WTC11 (cell line): ENCODE measurements at regions not wholly inside any gene's neighbourhood (a gene's known extent, or its start where the extent isn't known, plus 50 kb on each side); places are given as distances from the start of the nearest gene placed in this dataset.

ENCODE experiments used
- ARID4B ChIP-seq: sonication (generic); formaldehyde crosslinking; IDR thresholded peaks from 2 replicates; pipeline ENCODE4 v1.8.0; 2023; ENCODE audit warnings: missing genetic modification reagents, mild to moderate bottlenecking, borderline replicate concordance
- CREB1 ChIP-seq: sonication (generic); formaldehyde crosslinking; IDR thresholded peaks from 2 replicates; pipeline ENCODE4 v1.8.0; 2023; ENCODE audit warnings: mild to moderate bottlenecking, missing genetic modification reagents
- CREM ChIP-seq: sonication (generic); formaldehyde crosslinking; IDR thresholded peaks from 2 replicates; pipeline ENCODE4 v1.8.1; 2022; ENCODE audit warnings: mild to moderate bottlenecking, missing genetic modification reagents, moderate library complexity
- E2F5 ChIP-seq: sonication (generic); formaldehyde crosslinking; IDR thresholded peaks from 2 replicates; pipeline ENCODE4 v1.8.1; 2022; ENCODE audit warnings: mild to moderate bottlenecking, moderate library complexity, missing genetic modification reagents
- FOXP4 ChIP-seq: sonication (generic); formaldehyde crosslinking; IDR thresholded peaks from 2 replicates; pipeline ENCODE4 v1.8.0; 2022; ENCODE audit warnings: mild to moderate bottlenecking, missing genetic modification reagents
- NR2C2 ChIP-seq: sonication (generic); formaldehyde crosslinking; IDR thresholded peaks from 2 replicates; pipeline ENCODE4 v1.8.0; 2022; ENCODE audit warnings: mild to moderate bottlenecking, missing genetic modification reagents
- SOX15 ChIP-seq: fragments of 250-450 bp; sonication (Bioruptor Pico); IDR thresholded peaks from 2 replicates; pipeline ENCODE4 v1.9.0; 2021; ENCODE audit warnings: mild to moderate bottlenecking
- ZNF317 ChIP-seq: sonication (generic); formaldehyde crosslinking; IDR thresholded peaks from 2 replicates; pipeline ENCODE4 v1.8.1; 2023; ENCODE audit warnings: low read depth, mild to moderate bottlenecking, moderate library complexity, missing genetic modification reagents, borderline replicate concordance
- ZSCAN18 ChIP-seq: fragments of 250-450 bp; sonication (Bioruptor Pico); IDR thresholded peaks from 2 replicates; pipeline ENCODE4 v2.1.2; 2022; ENCODE audit warnings: mild to moderate bottlenecking, moderate library complexity
- TF ChIP-seq, protein P1 (sequence below): sonication (generic); formaldehyde crosslinking; IDR thresholded peaks from 2 replicates; pipeline ENCODE4 v1.8.1; 2023; ENCODE audit warnings: mild to moderate bottlenecking, missing genetic modification reagents, moderate library complexity
- TF ChIP-seq, protein P2 (sequence below): fragments of 250-450 bp; sonication (Bioruptor Pico); IDR thresholded peaks from 2 replicates; pipeline ENCODE4 v1.9.0; 2021; ENCODE audit warnings: moderate library complexity, mild to moderate bottlenecking, inconsistent platforms, borderline replicate concordance
- TF ChIP-seq, protein P3 (sequence below): sonication (generic); formaldehyde crosslinking; IDR thresholded peaks from 2 replicates; pipeline ENCODE4 v1.8.0; 2022; ENCODE audit warnings: missing genetic modification reagents
- TF ChIP-seq, protein P4 (sequence below): sonication (generic); formaldehyde crosslinking; IDR thresholded peaks from 2 replicates; pipeline ENCODE4 v1.8.1; 2023; ENCODE audit warnings: mild to moderate bottlenecking, missing genetic modification reagents, borderline replicate concordance

GRCh38 chr2:147502711-147503290 lies 342.0 kb upstream of the ACVR2A start (continued):
- TF ChIP-seq, protein P1, sequence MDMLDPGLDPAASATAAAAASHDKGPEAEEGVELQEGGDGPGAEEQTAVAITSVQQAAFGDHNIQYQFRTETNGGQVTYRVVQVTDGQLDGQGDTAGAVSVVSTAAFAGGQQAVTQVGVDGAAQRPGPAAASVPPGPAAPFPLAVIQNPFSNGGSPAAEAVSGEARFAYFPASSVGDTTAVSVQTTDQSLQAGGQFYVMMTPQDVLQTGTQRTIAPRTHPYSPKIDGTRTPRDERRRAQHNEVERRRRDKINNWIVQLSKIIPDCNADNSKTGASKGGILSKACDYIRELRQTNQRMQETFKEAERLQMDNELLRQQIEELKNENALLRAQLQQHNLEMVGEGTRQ, result no peak
- no peak for TF ChIP-seq CREM (CRISPR knock-in tag)
- TF ChIP-seq, protein P2, sequence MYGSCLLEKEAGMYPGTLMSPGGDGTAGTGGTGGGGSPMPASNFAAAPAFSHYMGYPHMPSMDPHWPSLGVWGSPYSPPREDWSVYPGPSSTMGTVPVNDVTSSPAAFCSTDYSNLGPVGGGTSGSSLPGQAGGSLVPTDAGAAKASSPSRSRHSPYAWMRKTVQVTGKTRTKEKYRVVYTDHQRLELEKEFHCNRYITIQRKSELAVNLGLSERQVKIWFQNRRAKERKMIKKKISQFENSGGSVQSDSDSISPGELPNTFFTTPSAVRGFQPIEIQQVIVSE (CRISPR knock-in tag), result no peak
- no peak for TF ChIP-seq NR2C2 (CRISPR knock-in tag)
- no peak for TF ChIP-seq SOX15
- TF ChIP-seq ARID4B, result no peak
- no peak for TF ChIP-seq E2F5
- no peak for TF ChIP-seq ZSCAN18 (CRISPR knock-in tag)
- TF ChIP-seq CREB1 (CRISPR knock-in tag), result no peak
- TF ChIP-seq, protein P3, sequence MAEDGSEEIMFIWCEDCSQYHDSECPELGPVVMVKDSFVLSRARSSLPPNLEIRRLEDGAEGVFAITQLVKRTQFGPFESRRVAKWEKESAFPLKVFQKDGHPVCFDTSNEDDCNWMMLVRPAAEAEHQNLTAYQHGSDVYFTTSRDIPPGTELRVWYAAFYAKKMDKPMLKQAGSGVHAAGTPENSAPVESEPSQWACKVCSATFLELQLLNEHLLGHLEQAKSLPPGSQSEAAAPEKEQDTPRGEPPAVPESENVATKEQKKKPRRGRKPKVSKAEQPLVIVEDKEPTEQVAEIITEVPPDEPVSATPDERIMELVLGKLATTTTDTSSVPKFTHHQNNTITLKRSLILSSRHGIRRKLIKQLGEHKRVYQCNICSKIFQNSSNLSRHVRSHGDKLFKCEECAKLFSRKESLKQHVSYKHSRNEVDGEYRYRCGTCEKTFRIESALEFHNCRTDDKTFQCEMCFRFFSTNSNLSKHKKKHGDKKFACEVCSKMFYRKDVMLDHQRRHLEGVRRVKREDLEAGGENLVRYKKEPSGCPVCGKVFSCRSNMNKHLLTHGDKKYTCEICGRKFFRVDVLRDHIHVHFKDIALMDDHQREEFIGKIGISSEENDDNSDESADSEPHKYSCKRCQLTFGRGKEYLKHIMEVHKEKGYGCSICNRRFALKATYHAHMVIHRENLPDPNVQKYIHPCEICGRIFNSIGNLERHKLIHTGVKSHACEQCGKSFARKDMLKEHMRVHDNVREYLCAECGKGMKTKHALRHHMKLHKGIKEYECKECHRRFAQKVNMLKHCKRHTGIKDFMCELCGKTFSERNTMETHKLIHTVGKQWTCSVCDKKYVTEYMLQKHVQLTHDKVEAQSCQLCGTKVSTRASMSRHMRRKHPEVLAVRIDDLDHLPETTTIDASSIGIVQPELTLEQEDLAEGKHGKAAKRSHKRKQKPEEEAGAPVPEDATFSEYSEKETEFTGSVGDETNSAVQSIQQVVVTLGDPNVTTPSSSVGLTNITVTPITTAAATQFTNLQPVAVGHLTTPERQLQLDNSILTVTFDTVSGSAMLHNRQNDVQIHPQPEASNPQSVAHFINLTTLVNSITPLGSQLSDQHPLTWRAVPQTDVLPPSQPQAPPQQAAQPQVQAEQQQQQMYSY, result no peak
- no peak for TF ChIP-seq ZNF317 (CRISPR knock-in tag)
- TF ChIP-seq FOXP4 (CRISPR knock-in tag), result no peak
- TF ChIP-seq, protein P4, sequence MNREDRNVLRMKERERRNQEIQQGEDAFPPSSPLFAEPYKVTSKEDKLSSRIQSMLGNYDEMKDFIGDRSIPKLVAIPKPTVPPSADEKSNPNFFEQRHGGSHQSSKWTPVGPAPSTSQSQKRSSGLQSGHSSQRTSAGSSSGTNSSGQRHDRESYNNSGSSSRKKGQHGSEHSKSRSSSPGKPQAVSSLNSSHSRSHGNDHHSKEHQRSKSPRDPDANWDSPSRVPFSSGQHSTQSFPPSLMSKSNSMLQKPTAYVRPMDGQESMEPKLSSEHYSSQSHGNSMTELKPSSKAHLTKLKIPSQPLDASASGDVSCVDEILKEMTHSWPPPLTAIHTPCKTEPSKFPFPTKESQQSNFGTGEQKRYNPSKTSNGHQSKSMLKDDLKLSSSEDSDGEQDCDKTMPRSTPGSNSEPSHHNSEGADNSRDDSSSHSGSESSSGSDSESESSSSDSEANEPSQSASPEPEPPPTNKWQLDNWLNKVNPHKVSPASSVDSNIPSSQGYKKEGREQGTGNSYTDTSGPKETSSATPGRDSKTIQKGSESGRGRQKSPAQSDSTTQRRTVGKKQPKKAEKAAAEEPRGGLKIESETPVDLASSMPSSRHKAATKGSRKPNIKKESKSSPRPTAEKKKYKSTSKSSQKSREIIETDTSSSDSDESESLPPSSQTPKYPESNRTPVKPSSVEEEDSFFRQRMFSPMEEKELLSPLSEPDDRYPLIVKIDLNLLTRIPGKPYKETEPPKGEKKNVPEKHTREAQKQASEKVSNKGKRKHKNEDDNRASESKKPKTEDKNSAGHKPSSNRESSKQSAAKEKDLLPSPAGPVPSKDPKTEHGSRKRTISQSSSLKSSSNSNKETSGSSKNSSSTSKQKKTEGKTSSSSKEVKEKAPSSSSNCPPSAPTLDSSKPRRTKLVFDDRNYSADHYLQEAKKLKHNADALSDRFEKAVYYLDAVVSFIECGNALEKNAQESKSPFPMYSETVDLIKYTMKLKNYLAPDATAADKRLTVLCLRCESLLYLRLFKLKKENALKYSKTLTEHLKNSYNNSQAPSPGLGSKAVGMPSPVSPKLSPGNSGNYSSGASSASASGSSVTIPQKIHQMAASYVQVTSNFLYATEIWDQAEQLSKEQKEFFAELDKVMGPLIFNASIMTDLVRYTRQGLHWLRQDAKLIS (CRISPR knock-in tag), result no peak
